HL-60/S4 (cell line): ENCODE measurements at regions not wholly inside any gene's neighbourhood (a gene's known extent, or its start where the extent isn't known, plus 50 kb on each side); places are given as distances from the start of the nearest gene placed in this dataset.

Source experiments
- in situ Hi-C: fragments of 300-500 bp; cut with MboI; formaldehyde crosslinking; loops from 2 replicates; pipeline ENCODE4 v1.14.3; 2022; ENCODE audit warnings: low sequenced_read_pairs

DNA sequence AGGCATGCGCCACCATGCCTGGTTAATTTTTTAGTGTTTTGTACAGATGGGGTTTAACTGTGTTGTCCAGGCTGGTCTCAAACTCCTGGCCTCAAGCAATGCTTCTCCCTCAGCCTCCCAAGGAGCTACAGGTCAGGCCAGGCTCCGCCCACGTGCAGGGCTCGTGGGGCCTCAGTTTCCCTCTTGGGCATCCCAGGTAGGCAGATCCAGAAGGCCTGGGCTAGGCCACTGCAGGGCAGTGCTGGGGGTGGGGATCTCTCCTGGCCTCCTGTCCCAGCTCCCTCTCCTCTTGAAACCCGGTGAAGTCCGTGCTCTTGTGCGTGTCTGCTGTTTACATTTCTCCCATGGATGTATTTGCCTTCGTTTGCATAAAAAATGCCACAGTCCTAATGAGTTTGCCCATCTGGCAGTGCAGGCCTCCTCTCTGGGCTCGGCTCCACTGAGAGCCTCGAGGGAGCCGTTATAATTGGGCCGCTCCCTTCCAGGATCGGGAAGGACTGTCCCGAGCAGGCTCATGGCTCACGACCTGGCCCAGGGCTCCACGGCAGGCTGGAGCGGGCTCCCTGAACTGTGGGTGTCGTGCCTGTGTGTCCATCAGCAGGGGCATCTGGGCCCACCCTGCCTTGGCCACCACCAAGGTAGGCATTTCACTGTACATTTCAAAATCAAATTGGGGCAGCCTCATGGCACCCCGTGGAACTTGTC is 52.6 kb upstream of the RUFY1 start:
- in situ Hi-C loops: loop anchor here (25.0 kb wide), 1 partner anchor 1260 kb away; the partner anchor contains the start of gene PHYKPL

DNA sequence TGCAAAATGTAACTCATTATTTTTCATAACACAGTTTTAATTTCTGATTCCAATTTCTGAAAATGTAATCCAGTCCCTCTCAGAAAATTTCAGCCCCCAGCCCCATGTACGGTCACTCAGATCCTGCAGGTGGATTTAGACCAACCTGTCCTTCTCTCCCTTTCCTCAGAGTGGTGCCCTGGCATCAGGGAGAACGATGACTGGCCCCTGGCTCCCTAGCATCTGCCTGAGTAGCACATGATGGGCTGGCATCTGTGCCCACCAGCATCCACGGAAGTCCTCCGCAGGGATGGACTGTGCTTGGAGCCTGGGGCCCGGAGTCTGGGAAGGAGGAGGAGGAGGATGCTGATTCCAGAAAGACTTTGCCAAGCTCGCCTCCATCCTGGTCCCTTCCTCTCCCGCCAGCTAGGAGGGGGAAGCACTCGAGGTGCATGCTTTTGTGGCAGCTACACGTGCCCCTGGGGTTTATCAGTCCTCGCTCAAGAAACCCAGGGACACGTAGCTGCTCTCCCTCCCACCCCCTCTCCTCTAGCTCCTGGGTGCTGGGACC is 54.4 kb upstream of the RUFY1 start:
- in situ Hi-C loops: loop anchor here (25.0 kb wide), 1 partner anchor 1259 kb away; the partner anchor contains the start of gene PHYKPL

DNA sequence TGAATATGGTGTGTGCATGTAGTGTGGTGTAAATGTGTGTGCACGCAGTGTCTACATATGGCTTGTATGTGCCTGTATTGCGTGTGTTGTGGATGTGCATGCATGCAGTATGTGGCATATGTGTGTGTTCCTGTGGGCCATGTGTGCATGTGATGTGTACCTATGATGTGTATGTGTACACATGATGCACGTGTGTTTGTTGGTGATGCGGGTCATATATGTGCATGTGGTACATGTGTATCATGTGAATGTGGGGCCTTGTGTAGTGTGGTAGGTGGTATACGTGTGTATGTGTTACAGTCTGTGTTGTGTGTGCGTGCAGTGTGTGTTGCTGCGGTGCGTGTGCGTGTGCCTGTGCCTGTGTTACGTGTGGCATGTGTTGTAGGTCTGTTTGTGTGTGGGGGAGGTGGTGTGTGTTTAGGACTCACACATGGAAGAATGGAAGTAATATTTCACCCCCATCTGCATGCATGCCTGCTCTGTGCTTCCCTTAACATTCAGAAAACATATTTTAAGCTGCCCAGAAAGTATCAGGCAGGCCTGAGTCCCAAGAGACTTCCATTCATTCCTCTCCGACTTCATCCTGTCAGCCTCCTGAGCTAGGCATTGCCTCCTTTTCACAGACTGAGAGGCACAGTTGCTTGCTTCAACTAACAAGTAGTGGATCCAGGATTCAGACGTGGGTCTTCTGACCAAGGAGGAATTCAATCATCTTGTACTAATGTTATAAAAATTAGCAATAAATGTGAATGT is 55.4 kb upstream of the RUFY1 start:
- in situ Hi-C loops: loop anchor here (25.0 kb wide), 1 partner anchor 1258 kb away; the partner anchor contains the start of gene PHYKPL

DNA sequence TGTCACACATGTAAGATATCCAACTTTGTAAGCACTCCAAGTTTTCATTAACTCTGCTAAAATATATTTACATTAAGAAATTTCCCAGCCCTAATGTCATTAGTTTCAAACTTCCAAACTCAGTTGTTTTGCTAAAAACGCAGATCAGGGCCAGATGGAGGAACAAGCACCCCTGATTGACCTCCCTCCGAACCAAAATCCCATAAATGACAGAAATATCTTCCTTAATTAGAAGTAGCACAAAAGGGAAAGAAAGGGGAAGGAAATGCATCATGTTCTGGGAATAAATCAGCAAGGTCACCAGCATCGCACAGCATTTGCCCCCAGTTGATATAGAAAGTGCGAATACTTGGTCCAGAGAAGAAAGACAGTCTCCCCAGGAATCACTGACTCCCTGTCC is 61.4 kb upstream of the RUFY1 start:
- in situ Hi-C loops: loop anchor here (25.0 kb wide), 1 partner anchor 1252 kb away; the partner anchor contains the start of gene PHYKPL

DNA sequence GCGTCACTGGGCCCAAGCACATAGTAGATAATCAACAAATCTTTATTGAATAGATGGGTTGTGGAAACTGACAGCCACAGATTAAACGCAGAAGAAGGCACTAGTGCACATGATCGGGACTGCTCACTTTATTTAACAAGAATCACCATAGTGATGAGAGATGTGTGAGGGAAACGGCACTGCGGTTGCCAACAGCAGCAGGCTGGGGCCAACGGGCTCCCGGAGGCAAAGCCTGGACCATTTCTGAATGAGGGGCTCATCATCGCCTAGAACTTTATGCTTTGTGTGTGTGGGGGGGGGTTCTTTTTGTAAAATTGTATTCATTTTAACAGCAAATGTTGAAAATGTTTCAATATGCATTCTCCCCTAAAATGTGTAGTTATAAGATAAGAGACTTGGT is 61.9 kb upstream of the RUFY1 start:
- in situ Hi-C loops: loop anchor here (25.0 kb wide), 1 partner anchor 1251 kb away; the partner anchor contains the start of gene PHYKPL

DNA sequence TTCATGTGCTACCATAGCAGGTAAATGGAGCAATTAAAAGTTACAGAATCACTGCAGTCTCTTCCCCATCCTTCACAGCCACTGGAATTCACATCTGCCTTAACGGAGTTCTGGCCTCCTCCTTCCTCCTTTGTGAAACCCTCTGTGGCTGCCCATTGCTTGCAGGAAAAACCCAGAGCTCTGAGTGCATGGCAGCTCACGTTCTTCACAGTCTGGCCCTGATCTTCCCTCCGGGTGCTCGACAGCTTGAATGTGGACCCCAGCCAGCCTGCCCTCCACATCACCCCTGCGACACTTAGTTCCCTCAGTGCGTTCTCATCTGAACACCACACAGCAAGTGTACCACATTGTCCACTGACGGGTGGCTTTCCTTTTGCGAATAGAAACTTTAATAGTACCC is 63.2 kb upstream of the RUFY1 start:
- in situ Hi-C loops: loop anchor here (25.0 kb wide), 1 partner anchor 1250 kb away; the partner anchor contains the start of gene PHYKPL

DNA sequence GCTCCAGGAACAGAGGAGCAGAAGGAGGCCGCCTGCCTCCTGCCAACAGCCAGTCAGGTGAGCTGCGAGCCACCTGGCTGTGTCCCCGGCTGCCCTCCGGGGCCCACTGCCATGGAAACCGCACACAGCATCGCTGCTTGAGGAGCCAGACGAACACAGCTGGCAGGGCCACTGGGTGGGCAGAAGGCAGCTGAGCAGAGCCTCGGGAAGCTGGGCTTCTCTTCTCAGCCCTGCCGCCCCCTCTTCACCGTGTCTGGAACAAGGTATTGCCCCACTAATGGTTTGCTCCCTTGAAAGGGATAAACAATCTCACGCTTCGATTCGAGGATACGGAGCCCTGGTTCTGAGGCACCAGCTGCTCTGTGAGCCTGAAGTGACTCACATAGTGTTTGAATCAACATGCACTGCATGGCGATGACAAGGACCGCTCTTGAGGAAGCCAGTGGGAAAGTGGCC is 63.7 kb upstream of the RUFY1 start:
- in situ Hi-C loops: loop anchor here (25.0 kb wide), 1 partner anchor 1249 kb away; the partner anchor contains the start of gene PHYKPL

DNA sequence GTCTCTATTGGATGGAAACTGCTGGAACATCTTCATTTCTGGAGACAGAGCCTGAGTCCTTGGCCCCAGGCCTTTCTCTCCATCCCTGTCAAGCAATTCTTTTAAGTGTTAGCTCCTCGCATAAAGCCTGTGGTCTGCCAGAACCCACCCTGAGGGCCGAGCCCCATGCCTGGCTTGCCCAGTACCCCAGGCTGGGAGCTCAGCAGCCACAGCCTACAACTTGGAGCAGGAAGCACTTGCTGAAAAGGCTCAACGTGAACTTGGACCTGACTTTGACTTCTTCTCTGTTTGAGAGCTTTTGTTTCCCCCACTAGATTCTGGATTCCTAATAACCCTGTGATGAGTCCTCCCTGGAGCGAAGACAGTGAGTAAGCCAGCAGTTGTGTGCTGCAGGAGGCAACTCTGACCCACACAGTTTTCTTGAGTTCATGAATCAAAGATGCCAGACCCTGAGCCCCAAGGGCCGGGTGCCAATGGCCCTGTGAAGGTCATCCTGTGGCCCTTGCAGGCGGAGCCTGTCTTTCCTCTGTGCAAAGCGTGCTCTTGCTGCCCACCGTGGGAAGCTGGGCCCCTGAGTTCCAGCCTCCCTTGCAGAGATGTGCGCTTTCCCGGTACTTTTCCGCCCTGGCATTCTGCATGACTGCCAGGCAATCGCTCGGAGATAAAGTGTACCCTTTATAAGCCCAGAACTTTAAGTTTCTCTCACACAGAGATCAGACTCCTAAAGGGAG is 64.3 kb upstream of the RUFY1 start:
- in situ Hi-C loops: loop anchor here (25.0 kb wide), 1 partner anchor 1249 kb away; the partner anchor contains the start of gene PHYKPL

DNA sequence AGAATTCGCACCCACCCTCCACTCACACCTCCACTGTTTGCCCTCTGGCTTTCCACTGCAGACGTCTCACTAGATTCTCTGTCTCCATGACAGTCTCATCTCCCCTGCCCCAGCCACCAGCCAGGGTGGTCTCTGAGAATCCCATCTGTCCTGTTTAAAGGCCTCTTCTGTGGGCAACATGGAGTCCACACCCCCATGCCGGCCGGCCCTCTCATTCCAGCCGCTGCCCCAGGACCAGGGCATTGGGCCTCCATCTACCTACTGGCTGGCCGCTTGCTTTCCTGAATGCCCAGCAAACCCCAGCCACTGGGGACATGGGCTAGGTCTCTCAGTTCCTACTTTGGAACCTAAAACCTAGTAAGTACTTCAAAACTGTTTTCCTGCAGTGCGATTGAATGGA is 65.6 kb upstream of the RUFY1 start:
- in situ Hi-C loops: loop anchor here (25.0 kb wide), 1 partner anchor 1247 kb away; the partner anchor contains the start of gene PHYKPL

DNA sequence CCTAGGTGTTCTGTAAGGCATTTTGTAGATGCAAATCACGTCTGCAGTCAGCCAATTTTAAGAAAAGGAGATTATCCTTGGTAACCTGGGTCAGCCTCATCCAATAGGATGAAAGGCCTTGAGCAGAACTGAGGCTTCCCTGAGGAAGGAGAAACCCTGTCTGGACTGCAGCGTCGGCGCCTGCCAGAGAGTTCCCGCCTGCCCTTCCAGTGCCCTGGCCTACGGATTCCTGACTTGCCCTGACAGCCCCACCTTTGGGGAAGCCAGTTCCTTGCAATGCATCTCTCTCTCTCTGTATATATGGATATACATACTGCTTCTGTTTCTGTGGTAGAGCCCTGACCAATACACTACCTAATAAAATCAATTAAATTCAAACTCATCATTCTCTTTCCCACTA is 66.2 kb upstream of the RUFY1 start:
- in situ Hi-C loops: loop anchor here (25.0 kb wide), 1 partner anchor 1247 kb away; the partner anchor contains the start of gene PHYKPL

DNA sequence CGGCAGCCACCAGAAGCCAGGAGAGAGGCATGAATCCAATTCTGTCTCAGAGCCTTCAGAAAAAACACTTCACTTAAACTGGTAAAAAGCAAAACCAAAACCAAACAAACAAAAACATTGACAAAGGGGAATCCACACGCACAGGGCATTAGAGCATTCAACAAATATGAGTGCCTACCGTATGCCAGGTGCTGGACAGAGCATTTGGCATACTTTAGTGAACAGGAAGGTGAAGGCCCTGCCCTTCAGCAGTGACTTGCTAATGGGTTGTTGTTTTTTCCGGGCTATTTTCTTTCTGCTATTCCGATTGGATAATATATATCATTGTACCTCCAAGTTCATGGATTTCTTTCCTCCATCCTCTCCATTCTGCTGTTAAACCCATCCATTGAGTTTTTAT is 71.7 kb upstream of the RUFY1 start:
- in situ Hi-C loops: loop anchor here (25.0 kb wide), 1 partner anchor 1241 kb away; the partner anchor contains the start of gene PHYKPL

DNA sequence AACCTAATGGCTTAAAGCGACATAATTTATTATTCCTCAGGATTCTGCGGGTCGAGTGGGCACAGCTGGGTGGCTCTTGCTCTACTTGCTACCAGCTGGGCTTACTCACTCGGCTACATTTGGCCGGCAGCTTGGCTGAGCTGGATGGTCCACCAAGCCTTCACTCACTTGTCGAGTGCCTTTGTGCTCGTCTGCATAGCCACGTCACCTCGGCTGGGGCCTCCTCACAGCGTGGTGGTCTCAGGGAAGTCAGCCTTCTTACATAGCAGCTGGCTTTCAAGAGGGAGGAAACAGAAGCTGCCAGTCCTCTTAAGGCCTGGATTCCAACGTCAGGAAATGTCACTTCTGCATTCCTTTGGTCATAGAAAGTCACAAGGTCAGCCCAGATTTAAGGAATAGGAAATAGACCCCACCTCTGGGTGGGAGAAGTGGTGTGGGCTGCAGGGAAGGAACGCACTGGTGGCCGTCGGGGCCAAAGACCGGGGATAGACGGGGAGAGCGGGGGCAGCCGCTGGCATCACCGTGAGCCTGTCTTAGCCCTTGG is 75.1 kb upstream of the RUFY1 start:
- in situ Hi-C loops: loop anchor here (25.0 kb wide), 1 partner anchor 1238 kb away; the partner anchor contains the start of gene PHYKPL

DNA sequence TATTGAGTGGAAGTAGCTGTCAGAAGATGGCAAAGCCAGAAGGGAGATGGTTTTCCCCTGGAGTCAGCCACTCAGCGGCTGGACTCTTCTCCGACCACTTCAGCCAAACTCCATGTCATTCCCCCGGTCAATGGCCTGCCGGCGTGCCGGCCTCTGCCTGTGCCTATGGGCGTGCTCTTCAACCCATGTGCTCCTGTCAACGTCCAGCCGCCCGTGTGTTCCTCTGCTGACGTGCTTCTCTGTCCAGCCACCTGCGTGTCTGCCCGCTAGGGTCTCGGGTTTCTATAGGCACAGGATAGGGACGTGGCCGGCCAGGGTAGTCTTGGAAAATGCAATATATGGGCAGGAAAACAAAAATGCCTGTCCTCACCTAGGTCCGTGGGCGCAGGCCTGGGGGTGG is 77.7 kb upstream of the RUFY1 start:
- in situ Hi-C loops: no loop called here

DNA sequence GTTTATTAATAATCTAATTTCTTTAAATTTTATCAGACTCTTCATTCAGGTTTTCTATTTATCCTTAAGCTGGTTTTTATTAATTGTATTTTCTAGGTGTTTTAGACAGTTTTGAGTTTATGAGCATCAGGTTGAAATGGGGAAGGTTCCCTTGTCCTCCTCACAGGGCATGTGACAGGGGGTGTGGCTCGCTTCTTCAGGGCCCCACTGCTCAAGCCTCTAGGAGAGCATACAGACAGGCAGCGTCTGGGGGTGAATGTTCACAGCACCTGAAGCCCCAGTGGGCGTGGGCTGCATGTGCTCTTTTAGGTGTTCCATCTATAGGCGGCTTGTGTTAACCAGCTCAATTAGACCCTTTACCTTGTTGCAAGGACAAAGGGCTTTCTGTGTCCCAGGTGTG is 78.2 kb upstream of the RUFY1 start:
- in situ Hi-C loops: no loop called here

DNA sequence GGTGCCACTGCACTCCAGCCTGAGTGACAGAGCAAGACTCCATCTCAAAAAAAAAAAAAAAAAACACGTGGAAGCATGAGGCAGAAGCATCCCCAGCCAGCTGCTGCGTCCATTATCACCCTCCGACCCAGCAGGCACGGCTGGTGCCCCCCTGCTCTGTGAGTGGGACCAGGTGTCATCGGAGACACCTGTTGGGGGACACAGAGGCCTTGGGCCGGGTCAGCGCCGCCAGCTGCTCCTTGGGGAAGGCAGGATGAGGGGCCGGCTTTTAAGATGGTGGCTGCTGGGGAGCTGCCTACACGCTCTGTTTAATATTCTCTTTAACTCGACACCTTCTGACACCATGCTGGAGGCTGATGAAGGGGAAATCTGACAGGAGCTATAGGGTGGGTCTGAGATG is 80.2 kb upstream of the RUFY1 start:
- in situ Hi-C loops: no loop called here

DNA sequence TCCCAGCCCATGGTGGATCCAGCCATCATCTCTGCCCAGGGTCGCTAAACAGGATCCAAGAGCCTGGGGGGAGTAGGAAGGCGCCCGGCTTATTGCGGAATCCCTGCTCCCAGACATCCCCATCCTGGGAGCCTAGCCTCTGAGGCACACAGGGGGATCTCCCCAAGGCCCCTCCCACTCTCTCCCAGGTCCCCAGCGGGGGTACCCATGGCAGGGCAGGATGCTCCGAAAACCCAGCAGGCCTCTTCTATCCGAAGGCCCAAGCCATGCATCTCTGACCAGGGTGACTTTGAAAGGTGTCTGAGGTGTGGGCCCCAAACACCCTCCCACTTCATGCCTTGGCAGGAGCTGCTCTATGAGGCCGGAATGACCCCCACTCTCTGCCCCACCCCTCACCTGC is 81.7 kb upstream of the RUFY1 start:
- in situ Hi-C loops: no loop called here

DNA sequence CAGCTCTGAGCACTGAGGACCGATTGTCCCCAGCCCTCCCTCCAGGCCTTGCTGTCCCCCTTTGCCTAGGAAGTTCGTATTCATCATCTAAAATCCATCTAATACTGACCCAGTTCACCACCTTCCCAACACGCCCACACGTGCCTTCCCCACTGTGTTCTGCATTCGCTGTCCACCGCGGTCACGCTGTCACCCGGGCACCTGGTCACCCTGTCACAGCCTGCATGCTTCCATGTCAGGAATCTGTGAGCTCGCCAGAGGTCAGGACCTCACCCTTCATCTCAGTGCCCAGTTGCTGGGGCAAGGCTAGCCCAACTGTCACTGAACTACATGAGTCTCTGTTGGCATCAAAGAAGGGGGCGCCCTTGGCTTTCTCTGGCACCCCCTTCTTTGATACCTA is 82.9 kb upstream of the RUFY1 start:
- in situ Hi-C loops: no loop called here

DNA sequence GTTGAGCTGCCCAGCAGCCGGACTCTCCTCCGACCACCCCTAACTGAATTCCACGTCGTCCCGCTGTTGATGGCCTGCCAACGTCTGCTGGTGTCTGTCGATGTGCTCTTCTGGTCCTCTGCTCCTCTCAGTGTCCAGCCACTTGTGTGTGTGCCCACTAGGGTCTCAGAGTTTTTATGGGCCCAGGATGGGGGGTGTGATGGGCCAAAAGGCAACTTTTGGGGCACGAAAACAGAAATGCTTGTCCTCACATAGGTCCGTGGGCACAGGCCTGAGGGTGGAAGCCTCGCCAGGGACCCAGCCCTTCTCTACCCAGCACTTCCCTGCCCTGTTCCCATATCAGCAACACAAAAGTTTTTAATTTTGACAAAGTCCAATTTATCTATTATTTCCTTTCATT is 85.7 kb upstream of the RUFY1 start:
- in situ Hi-C loops: no loop called here

DNA sequence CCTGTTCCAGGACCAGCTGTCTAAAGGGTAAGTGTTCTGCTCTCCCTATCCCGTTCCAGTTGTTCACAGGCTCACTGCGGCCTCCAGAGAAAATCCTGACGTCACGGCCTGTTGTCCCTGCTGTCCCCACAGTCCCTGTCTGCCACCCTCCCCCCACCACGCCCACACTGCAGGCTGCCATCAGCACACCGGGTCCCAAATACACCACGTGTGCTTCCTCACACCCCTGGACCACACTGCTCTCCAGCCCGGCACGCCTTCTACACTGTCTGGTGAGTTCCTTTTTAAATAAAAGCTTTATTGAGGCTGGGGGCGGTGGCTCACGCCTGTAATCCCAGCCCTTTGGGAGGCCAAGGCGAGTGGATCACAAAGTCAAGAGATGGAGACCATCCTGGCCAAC is 88.3 kb upstream of the RUFY1 start:
- in situ Hi-C loops: no loop called here

DNA sequence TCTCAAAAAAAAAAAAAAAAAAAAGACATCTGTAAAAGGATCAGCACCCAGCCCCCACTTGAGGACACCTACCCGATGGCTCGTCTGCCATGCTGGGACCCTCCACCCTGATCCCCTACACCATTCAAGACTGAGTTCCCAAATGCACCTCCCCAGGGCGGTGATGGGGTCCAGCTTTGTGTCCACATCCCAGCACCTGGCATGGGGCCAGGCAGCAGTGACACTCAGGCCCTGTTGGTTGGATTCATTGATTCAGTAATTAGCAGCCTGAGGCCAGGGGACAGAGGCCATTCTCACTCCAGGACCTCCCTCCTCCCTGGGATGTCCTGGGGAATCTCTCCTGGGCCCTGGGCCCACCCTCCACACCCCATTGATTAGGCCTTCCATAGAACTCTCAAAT is 88.8 kb upstream of the RUFY1 start:
- in situ Hi-C loops: no loop called here
